Superior temporal gyrus (tissue), 1 donor: ENCODE measurements at regions not wholly inside any gene's neighbourhood (a gene's known extent, or its start where the extent isn't known, plus 50 kb on each side); places are given as distances from the start of the nearest gene placed in this dataset.
A peak's percentile ranks its signal among the peaks of the same experiment; 100 is the strongest.
"Not testable (repeated sequence)": the region's sequence is repeated elsewhere in the genome, so short reads cannot be mapped to it uniquely, and the experiment has no call there.

ENCODE experiments used
- DNase-seq: peaks from one replicate; pipeline ENCODE4 v3.0.0-alpha.2; 2016; ENCODE audit errors: extremely low spot score

DNA sequence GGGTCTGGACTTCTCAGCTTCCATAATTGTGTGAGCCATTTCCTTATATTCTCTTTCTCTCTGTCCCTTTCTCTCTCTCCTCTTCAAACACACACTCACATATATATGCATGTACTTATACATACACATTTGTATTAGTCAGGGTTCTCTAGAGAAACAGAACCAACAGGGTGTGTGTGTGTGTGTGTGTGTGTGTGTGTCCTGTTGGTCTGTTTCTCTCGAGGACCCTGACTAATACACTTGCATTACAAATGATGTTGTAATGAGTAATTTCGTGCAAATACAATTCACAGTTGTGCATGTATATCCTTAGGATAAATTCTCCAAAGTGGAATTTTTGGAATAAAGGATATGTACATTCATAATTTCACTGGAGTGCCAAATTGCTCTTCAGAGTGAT lies 115.3 kb downstream of the NPIPB5 start:
- DNase-seq = no peak

DNA sequence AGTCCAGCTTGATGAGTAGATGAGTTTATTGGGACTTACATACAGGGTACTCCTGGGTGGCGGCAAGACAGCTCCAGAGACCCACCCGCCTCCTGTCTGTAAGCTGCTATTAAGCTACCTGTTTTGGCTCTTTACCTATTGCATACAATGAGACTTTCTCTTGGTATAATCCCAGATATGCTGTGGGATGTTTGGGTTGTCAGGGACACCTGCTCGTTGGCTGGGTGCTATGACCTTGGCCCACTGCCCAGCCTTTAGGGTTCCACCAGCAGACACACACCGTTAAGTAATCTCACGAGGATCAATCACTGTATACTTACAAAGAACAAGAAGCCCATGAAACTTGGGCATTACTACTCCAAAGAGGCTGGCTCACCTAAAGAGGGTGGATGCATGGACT lies 116.4 kb downstream of the NPIPB5 start:
- no peak for DNase-seq

DNA sequence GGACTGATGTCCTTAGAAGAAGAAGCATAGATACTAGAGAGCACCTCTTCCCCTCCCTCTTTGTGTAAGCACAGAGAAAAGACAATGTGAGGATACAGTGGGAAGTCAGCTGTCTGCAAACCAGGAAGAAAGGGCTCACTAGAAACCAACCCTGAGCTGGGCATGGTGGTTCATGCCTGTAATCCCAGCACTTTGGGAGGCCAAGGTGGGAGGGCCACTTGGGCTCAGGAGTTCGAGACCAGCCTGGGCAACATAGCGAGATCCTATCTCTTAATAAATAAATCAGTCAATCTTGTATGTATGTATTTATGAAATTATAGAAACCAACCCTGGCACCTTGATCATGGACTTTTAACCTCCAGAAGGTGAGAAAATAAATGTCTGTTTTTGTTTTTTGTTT lies 118.3 kb downstream of the NPIPB5 start:
- DNase-seq = no peak

DNA sequence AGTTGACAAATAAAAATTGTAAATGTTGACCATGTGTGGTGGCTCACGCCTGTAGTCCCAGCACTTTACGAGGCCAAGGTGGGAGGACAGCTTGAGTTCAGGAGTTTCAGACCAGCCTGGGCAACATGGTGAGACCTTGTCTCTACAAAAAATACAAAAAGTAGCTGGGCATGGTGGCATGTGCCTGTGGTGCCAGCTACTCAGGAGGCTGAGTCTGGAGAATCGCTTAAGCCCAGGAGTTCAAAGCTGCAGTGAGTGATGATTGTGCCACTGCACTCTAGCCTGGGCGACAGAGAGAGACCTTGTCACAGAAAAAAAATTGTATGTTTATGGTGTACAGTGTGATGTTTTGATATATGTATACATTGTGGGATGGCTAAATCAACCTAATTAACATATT lies 119.6 kb downstream of the NPIPB5 start:
- DNase-seq = no peak

DNA sequence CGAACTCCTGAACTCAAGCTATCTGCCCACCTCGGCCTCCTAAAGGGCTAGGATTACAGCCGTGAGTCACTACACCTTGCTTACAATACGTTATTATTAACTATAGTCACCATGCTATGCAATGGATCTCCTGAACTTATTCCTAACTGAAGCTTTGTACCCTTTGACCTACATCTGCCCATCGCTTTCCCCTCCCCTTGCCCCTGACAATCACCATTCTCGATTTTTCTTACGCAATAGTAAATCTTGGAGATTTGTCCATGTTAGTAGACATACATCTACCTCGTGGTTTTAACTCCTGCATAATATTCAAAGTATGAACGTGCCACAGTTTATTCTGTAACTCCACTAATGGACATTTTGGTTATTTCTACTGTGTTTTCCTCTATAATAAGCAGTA lies 120.6 kb downstream of the NPIPB5 start:
- DNase-seq = no peak

DNA sequence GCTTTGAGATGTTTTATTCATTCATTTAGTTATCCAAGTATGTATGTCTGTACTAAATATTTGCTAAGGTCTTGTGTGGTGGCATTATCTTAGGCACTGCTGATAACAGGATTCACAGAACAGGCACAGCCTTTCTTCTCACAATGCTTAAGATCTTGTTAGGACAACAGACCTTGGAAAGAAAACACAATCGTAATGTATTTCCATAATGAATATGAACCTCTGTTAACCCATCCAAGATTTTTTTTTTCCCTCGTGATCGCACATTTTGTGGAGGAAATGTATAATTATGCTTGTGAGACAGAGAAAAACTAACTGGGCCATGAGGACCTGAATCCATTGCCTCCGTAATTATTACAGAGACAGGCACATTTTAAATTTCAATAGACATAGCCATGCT lies 121.9 kb downstream of the NPIPB5 start:
- no peak for DNase-seq

DNA sequence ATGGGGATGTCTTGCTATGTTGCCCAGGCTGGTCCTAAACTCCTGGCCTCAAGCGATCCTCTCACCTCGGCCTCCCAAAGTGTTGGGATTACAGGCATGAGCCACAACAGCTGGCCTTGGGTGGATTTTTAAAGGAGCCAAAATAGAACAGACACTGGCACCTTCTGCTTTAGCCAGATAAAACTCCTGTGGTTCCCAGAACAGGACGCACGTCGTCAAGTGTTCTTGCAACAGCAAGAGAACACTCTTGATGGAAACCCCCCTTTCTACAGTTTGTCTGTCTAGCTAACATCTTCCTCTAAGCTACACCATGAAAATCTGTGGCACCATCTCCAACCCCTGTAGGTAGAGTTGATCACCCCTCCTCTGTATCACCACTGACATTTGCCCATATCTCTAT lies 122.6 kb downstream of the NPIPB5 start:
- DNase-seq = no peak

DNA sequence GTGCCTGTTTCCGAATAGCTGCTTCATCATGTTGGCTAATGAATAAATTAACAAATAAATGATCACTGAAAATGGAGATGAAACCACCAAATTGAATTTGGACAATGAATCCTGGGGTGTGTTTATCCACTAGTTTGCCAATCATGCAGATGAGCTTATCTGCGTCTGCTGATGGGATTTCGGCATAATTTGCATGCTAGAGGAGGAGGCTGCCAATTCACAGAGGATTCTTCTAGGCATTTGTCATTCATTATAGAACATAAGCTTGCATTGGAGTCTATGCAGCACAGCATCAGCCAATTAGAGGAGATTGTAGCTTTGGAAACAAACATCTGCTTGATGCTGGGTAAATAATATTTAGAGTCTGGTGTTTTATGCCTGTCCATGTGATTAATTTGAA lies 123.1 kb downstream of the NPIPB5 start:
- peak; percentile 42 for DNase-seq

DNA sequence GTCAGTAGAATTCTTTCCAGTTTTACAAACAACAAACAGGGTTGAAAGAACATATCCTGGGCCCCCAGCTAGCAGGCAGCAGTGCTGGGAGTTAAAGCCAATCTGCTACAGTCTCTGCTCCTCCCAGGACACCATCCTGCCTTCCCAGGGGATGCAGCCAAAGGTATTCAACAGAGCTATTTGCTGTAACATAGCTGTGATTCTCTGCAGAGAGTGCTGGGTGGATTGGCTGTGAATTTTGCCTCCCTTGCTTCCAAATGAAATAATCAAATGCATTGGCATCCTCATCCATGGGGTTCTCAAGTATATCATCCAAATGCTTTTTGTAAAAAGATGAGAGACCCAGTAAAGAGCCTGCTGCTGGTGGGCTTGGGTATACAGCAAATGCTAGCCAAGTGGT lies 124.3 kb downstream of the NPIPB5 start:
- DNase-seq = no peak

DNA sequence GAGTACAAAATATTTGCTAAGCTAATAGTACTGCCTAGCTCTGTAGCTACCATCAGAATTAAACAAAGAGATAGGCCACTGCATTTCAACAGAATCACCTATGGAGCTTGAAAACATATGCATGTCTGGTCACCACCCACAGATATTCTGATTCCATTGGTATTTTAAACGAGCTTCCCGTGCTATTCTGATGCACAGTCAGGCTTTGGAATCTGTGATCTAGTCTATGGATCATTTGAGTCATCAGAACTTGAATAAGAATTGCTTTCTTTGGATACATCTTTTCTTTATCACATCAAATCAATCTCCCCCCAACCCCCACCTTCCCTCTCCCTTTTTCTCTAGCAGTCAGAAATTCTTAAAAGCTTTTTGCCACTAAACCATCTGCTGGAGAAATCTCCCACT lies 124.7 kb downstream of the NPIPB5 start:
- DNase-seq = peak; percentile 65

DNA sequence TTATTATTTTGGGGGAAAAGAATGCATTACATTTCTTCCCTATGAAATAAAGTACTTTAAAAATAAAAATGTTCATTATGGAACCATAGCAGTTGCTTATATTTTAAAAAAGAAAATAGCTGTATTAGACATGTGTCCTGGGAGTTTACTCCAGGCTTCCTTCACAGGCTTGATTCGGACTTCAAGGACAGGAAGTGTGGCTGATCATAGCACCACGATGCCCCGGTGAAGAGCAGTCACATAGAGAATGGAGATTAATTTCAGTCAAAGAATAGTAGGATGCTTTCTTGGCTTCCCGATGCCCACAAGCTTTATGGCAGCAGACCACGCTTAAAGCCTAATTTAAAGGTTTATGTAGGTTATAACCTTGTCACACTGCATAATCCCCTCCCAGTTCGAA lies 125.1 kb downstream of the NPIPB5 start:
- DNase-seq = no peak

DNA sequence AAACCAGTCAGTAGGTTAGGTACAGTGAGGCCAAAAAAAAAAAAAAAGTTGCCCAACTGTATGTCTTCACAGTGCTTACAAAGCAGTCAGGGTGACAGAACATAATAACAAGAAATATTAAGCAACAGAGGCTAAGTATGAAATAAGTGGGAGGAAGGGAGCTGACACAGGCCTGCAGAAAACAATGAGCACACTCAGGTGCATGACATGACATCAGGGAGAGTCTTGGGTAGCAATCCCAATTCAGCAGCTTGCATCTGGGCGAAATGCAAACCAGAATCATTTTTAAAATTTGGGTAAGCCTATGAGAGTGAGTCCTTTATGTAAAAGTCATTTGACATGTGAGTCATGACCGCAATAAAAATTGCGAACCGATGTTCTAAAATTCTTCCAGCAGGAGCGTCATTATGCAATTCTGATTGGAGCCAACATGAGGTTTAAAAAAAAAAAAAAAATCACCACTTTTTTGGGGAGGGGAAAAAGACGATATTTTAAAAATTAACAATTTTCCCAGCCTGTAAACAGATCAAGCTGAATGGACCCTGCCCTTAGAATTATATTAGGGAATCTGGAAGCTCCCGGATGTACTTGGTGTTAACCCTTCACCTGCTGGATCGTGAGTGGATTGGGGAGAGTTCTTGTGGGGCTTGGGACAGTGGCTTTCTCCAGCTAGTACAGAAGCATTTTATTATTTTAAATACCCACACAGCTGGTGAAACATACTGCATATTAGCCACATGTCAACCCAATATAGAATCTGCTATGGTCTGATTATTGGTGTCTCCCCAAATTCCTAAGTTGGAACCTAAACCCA lies 127.9 kb downstream of the NPIPB5 start:
- DNase-seq = no peak

DNA sequence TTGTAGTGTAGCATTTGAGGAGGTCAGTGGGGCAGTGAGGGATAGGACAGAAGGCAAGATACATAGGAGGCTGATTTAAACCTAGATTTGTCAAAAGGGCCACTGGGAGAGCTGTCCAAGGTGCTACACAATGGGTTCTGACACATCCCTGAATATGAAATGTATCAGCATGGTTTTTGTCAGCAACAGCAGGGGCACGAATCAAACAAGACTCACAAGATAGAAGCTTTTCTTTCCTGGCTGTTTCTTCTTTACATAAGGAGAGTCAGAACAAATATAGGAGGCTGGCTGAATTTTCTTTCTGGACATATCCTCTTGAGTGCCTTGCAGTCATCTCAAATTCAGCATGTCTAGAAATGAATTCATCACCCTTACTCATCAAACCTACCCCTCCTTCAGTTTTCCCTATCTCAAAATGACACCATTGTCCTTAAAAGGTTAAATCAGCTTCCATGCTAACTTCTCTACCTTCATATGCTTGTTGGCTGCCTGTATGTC lies 130.5 kb downstream of the NPIPB5 start:
- DNase-seq = no peak

DNA sequence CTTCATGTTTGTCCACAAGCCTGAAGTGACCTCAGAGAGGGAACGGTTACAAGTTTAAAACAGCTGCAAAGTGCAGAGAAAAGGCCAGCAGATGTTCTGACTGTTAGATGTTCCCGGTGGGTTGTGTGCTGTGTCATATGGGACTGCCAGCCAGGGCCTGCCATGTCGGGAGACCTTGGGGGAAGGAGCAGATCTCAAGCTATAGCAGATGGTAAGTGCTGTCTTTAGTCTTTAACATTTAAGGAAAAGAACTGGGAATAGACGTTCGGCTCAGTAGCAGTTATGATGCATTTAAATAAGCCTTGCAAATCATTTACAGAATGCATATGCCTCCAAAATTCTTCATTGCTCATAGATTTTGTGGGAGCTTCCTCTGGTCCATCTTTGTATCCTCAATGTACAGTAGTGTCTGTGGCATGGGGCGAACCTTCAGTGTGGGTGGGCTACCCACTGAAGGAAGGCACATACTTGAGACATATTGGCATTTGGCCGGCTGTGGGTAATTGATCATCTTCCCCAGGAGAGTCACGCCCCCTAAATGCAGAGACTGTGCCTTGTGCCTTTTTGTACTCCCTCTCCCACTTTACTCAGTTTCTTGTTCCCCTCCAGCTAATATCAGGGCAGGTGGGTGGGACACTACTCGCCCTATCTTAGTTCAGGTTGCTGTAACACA lies 131.9 kb downstream of the NPIPB5 start:
- no peak for DNase-seq

DNA sequence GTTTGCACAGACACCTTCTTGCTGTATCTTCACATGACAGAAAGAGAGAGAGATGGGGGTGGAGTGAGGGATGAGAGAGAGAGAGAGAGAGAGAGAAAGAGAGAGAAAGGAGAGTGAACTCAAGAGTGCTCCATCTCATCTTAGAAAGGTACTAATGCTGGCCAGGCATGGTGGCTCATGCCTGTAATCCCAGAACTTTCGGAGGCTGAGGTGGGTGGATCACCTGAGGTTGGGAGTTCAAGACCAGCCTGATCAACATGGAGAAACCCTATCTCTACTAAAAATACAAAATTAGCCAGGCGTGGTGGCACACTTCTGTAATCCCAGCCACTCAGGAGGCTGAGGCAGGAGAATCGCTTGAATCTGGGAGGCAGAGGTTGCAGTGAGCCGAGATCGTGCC lies 132.5 kb downstream of the NPIPB5 start:
- not testable (repeated sequence) for DNase-seq

DNA sequence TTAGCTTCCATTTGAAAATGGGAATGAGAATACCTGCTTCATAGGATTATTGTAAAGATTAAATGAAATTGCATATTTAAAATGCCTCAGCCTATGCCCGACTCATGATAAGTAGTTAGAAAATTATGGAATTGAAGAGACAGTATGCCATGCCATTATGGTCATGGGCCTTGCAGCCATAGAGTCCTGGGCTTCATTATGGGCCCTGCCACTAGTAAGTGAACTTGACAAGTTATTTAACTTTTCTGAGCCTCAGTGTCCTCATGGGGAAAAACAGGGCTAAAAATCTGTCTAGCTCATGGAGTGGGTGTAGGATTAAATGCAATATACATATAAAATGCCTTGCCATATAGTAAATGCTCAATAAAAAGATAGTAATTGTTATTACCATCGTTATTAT lies 133.2 kb downstream of the NPIPB5 start:
- DNase-seq = no peak

DNA sequence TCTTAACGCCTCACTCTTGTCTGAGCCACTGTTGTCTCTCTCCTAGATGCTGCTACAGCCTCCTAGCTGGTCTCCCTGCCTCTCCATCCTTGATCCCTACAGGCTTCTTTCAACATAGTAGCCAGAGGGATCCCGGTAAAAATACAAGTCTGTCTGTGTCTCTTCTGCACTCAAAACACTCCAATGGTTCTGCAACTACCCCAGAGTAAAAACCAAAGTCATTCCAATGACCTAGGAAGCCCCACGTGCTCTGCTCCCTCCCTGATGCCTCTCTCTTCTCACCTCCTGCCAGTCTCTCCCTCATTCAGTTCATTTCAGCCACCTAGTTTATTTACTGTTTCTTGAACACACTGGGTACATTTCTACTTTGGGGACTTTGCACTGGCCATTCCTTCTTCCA lies 135.2 kb downstream of the NPIPB5 start:
- no peak for DNase-seq

DNA sequence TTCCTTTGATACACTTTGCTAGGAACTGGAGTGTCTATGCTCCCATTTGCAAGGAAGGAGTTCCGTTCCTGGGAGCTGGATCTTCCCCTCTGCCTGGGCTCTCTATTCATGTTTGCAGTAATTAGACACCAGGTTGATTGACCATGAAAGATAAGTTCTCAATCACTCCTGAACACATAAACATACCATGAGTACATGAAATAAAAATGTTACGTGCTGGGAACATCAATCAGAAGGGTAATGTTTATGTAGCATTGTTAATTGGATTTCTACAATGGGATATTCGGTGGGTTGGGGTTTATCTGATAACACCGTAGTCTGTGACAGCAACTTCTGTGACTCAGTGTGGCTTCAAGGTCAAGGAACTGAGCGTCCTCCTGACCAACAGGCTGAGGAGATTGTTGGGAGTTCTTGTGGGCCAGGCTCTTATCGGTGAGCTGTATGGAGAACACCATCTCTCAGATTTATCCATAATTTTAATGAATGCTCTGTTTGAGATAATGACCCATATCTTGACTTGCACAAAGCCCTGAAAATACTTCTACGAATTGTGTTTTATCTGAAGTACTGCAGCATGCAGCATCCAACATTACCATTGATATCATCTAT lies 136.4 kb downstream of the NPIPB5 start:
- no peak for DNase-seq

DNA sequence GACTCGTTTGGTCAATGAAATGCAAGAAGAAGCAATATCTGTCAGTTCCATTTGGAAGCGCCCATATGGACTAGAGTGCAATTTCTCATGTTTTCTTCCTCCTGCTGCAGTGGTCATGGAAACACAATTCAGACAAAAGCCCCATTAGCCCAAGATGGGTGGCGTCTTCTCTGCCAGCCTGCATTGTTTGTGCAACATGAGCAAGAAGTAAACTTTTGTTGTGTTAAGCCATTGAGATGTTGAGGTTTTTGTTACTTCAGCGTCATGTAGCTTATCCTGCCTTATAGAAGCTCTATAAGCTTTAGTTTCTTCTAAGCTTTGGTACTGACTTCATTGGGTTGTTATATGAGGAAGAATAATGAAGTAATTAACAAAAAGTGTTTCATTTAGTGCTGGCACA lies 137.4 kb downstream of the NPIPB5 start:
- DNase-seq = no peak

DNA sequence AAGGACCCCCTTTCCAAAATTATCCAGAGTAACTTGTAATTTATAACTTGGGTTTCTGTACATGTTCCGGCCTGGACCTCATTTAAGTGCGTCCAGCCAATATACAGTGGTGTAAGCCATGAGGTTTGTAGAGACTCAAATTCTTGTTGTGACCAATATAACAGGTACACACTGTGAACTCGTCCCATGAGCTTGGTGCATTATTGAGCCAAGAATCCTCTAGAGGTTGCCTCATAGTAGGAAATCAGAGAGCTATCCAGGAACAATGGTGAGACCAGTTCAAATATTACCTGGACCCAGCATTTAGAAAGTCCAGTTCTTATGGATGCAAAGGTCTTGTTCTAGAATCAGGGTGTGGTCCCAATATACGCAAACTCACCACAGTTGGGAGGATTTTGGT lies 138.2 kb downstream of the NPIPB5 start:
- DNase-seq = no peak

DNA sequence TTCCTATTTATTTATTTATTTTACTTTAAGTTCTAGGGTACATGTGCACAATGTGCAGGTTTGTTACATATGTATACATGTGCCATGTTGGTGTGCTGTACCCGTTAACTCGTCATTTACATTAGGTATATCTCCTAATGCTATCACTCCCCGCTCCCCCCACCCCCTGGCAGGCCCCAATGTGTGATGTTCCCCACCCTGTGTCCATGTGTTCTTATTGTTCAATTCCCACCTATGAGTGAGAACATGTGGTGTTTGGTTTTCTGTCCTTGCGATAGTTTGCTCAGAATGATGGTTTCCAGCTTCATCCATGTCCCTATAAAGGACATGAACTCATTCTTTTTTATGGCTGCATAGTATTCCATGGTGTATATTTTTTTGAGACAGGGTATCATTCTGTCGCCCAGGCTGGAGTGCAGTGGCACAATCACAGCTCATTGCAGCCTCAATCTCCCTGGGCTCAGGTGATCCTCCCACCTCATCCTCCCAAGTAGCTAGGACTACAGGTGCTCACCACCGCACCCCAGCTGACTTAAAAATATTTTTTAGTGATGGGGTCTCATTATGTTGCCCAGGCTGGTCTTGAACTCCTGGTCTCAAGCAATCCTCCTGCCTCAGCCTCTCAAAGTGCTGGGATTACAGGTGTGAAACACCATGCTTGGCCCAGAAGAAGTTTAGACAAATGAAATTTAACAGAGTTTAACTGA lies 140.6 kb downstream of the NPIPB5 start:
- DNase-seq = not testable (repeated sequence)

DNA sequence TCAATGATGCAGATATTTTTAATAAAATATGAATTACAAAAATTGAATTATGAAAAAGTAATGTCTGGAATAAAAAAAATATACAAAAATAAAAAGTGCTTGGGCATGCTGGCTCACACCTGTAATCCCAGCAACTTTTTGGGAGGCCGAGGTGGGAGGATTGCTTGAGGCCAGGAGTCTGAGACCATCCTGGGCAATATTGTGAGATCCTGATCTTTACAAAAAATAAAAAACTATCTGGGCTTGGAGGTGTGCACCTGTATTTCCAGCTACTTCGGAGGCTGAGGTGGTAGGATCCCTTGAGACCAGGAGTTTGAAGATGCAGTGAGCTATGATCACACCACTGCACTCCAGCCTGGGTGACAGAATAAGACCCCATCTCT lies 141.8 kb downstream of the NPIPB5 start:
- DNase-seq = no peak
